B cell (primary cell): ENCODE measurements at regions not wholly inside any gene's neighbourhood (a gene's known extent, or its start where the extent isn't known, plus 50 kb on each side); places are given as distances from the start of the nearest gene placed in this dataset.

ENCODE experiments used
- ATAC-seq: fragments of 200-7000 bp; cut with Tn5 transposase; one replicate; pipeline ENCODE4 v1.10.0; 2021; ENCODE audit warnings: low read depth, mild to moderate bottlenecking, moderate number of reproducible peaks, moderate library complexity
- CTCF ChIA-PET: fragments of 350-600 bp; sonication (Branson Sonifier 250); formaldehyde crosslinking; loops from one replicate; lab custom pipeline; 2021; ENCODE audit warnings: antibody characterized with exemption, inconsistent platforms; lab: Charles Lee
- POLR2A ChIA-PET: fragments of 350-600 bp; sonication (Branson Sonifier 250); formaldehyde crosslinking; loops from one replicate; lab custom pipeline; 2021; ENCODE audit warnings: antibody characterized with exemption; lab: Charles Lee
- DNase-seq: peaks from one replicate; pipeline ENCODE4 v3.0.0; 2013
- H2AFZ ChIP-seq: 2 replicates; pipeline ENCODE4 v1.6.1; 2012; ENCODE audit warnings: mild to moderate bottlenecking, low read depth, low read length; ENCODE audit not compliant: insufficient read depth, poor library complexity, severe bottlenecking
- H3K27ac ChIP-seq, 2 donors: 1 replicate in 1 of 2; 2 replicates in 1 of 2; pipeline ENCODE4 v1.5.1; 2012 to 2013; ENCODE audit warnings: low read length in 2 of 2, mild to moderate bottlenecking in 2 of 2, moderate library complexity in 1 of 2
- H3K27me3 ChIP-seq, 4 experiments: fragments of 200-600 bp in 1 of 4; sonication (generic) in 1 of 4; replicated peaks in 1 of 4; 1 replicate in 2 of 4; 2 replicates in 2 of 4; pipeline versions ENCODE4 v1.6.1 to v1.7.0; 2013 to 2016; ENCODE audit warnings: low read length in 3 of 4, mild to moderate bottlenecking in 2 of 4, mixed read lengths in 1 of 4, moderate library complexity in 1 of 4; ENCODE audit not compliant: insufficient read depth in 4 of 4, control insufficient read depth in 3 of 4; ENCODE audit errors: control extremely low read depth in 1 of 4
- H3K36me3 ChIP-seq, 2 experiments: replicated peaks in 1 of 2; 1 replicate in 1 of 2; 2 replicates in 1 of 2; pipeline versions ENCODE4 v1.6.1 to v1.7.1; 2013; ENCODE audit warnings: low read length in 1 of 2; ENCODE audit not compliant: insufficient read depth in 2 of 2, control insufficient read depth in 1 of 2; ENCODE audit errors: control extremely low read depth in 1 of 2, extremely low read depth in 1 of 2
- H3K4me1 ChIP-seq, 2 donors: fragments of 200-600 bp in 1 of 2; sonication (generic) in 1 of 2; 1 replicate in 1 of 2; 2 replicates in 1 of 2; pipeline versions ENCODE4 v1.5.1 to v1.6.1; 2013 to 2017; ENCODE audit warnings: low read length in 2 of 2; ENCODE audit not compliant: control insufficient read depth in 2 of 2, insufficient read depth in 2 of 2
- H3K4me2 ChIP-seq: replicated peaks from 2 replicates; pipeline ENCODE3; 2012; ENCODE audit warnings: mild to moderate bottlenecking, low read depth, low read length; ENCODE audit not compliant: poor library complexity, severe bottlenecking
- H3K4me3 ChIP-seq, 5 experiments: fragments of 200-600 bp in 1 of 5; sonication (generic) in 1 of 5; 1 replicate in 3 of 5; 2 replicates in 2 of 5; pipeline versions ENCODE4 v1.5.1 to v1.7.0; 2011 to 2016; ENCODE audit warnings: low read length in 4 of 5, mild to moderate bottlenecking in 4 of 5, low read depth in 2 of 5, control low read depth in 1 of 5, moderate library complexity in 1 of 5; ENCODE audit not compliant: insufficient read depth in 1 of 5; ENCODE audit errors: control extremely low read depth in 1 of 5, extremely low read depth in 1 of 5
- H3K79me2 ChIP-seq: fragments of 200-600 bp; sonication (generic); one replicate; pipeline ENCODE4 v1.6.0; 2016; ENCODE audit warnings: low read length; ENCODE audit not compliant: control insufficient read depth, insufficient read depth
- H3K9ac ChIP-seq: fragments of 200-600 bp; sonication (generic); 2 replicates; pipeline ENCODE4 v1.6.1; 2017; ENCODE audit warnings: mild to moderate bottlenecking, low read length, moderate library complexity
- H3K9me3 ChIP-seq, 3 donors: one replicate each; pipeline versions ENCODE4 v1.6.1 to v1.7.1; 2013; ENCODE audit warnings: low read length in 2 of 3; ENCODE audit not compliant: control insufficient read depth in 2 of 3, insufficient read depth in 1 of 3; ENCODE audit errors: control extremely low read depth in 1 of 3
- H4K20me1 ChIP-seq: 2 replicates; pipeline ENCODE4 v1.6.0; 2012; ENCODE audit warnings: mild to moderate bottlenecking, low read length; ENCODE audit not compliant: insufficient read depth, control insufficient read depth, poor library complexity, severe bottlenecking
- H3K27ac Mint-ChIP-seq: one replicate; pipeline ENCODE4 v1.8.0; 2021; ENCODE audit warnings: mixed read lengths
- H3K27me3 Mint-ChIP-seq: one replicate; pipeline ENCODE4 v1.8.0; 2021; ENCODE audit warnings: mixed read lengths
- H3K4me1 Mint-ChIP-seq: one replicate; pipeline ENCODE4 v1.8.0; 2021; ENCODE audit warnings: mixed read lengths
- H3K4me3 Mint-ChIP-seq: one replicate; pipeline ENCODE4 v1.8.0; 2021; ENCODE audit warnings: mixed read lengths
- H3K9me3 Mint-ChIP-seq: one replicate; pipeline ENCODE4 v1.8.0; 2022; ENCODE audit warnings: mixed read lengths; ENCODE audit not compliant: insufficient read depth
- EZH2 ChIP-seq: IDR thresholded peaks from 2 replicates; pipeline ENCODE4 v1.6.1; 2012; ENCODE audit warnings: borderline replicate concordance, low read depth, mild to moderate bottlenecking, moderate library complexity, low read length; ENCODE audit not compliant: insufficient read depth, poor library complexity, severe bottlenecking
- WGBS: methylation state at CpG from one replicate; pipeline ENCODE4 v1.1.5; 2013; ENCODE audit warnings: missing lambda C conversion rate; ENCODE audit not compliant: insufficient coverage; 5-methylcytosine and 5-hydroxymethylcytosine counted together
- intact Hi-C: fragments of 100-400 bp; cut with micrococcal nuclease; formaldehyde crosslinking; loops from one replicate; pipeline ENCODE4 v1.10.0; 2022
- TF ChIP-seq, protein P1 (sequence below): fragments of 200-600 bp; IDR thresholded peaks from one replicate; pipeline ENCODE4 v1.8.0; 2022; ENCODE audit warnings: antibody characterized with exemption, mild to moderate bottlenecking

DNA sequence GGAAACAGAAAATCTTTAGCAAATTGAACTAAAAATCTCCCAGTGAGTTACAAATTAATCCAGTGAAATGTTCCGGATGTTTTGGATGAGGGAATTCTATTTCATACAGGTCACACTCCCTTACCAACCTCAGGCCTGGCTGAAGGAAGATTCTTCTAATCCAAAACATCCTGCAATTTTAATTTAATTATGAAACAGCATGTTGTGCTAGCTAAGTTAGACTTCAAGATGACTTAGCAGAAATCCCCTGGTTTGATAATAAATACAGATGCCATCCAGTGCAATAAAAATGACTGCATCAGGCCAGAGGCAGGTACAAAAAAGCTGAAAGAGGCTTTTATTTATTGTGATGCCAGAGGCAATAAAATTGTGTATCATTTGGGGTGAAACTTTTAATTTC lies 96.7 kb upstream of the CLDN10 start:
- DNase-seq (no peak), ATAC-seq (no peak)
- no peaks in the 10 kb centered on the region for H3K36me3 ChIP-seq
- H3K4me1 ChIP-seq = no peaks in the 10 kb centered on the region
- no peak overlapping the region for H3K4me2 ChIP-seq
- POLR2A ChIA-PET = no interaction called here
- no peaks in the 10 kb centered on the region for H3K79me2 ChIP-seq
- no peak overlapping the region for H3K4me3 Mint-ChIP-seq
- H3K27me3 ChIP-seq = peaks cover 0 to 9% (median 2%) of the 10 kb centered on the region in 4 experiments
- CTCF ChIA-PET = no interaction called here
- H3K27ac Mint-ChIP-seq = no peak overlapping the region
- peaks cover 4% of the 10 kb centered on the region for H3K4me1 Mint-ChIP-seq
- no peak for TF ChIP-seq EZH2
- TF ChIP-seq, protein P1, sequence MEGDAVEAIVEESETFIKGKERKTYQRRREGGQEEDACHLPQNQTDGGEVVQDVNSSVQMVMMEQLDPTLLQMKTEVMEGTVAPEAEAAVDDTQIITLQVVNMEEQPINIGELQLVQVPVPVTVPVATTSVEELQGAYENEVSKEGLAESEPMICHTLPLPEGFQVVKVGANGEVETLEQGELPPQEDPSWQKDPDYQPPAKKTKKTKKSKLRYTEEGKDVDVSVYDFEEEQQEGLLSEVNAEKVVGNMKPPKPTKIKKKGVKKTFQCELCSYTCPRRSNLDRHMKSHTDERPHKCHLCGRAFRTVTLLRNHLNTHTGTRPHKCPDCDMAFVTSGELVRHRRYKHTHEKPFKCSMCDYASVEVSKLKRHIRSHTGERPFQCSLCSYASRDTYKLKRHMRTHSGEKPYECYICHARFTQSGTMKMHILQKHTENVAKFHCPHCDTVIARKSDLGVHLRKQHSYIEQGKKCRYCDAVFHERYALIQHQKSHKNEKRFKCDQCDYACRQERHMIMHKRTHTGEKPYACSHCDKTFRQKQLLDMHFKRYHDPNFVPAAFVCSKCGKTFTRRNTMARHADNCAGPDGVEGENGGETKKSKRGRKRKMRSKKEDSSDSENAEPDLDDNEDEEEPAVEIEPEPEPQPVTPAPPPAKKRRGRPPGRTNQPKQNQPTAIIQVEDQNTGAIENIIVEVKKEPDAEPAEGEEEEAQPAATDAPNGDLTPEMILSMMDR = no peak
- H3K4me3 ChIP-seq = no peak overlapping the region
- peaks cover 4% of the 10 kb centered on the region for H3K9me3 Mint-ChIP-seq
- H4K20me1 ChIP-seq = no peaks in the 10 kb centered on the region
- H3K27me3 Mint-ChIP-seq = peaks cover 8% of the 10 kb centered on the region
- no peak overlapping the region for H2AFZ ChIP-seq
- peaks cover 0 to 15% (median 7%) of the 10 kb centered on the region in 3 donors for H3K9me3 ChIP-seq
- no CpG with 5 or more reads among the region's 1 CpG for whole genome bisulfite sequencing
- intact Hi-C loops = no loop called here
- no peak overlapping the region for H3K9ac ChIP-seq
- no peak overlapping the region for H3K27ac ChIP-seq

DNA sequence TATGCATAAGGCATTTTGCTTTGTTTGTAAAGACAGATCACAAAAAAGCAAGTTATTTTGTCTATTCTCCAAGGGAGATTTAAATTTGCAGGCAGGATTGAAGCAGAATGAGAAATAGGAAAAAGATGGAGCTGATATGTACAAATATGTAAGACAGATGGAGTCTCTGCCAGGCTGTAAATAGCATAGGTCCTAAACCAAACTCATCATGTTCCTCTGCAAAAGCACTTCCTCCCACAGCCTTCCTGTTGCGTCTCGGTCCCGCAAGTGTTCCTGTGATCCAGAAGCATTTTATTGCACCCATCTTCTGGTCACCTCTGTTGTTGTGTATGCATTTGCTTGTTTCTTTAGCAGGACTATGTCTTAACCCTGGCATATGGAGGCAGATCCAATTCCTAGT lies 95.7 kb upstream of the CLDN10 start:
- Histone ChIP-seq H3K4me3 (no peak overlapping the region), H4K20me1 (no peaks in the 10 kb centered on the region), H3K79me2 (no peaks in the 10 kb centered on the region), H3K27ac (no peak overlapping the region), H3K36me3 (no peaks in the 10 kb centered on the region), H3K4me1 (no peaks in the 10 kb centered on the region), H3K4me2 (no peak overlapping the region), H2AFZ (peak overlapping the region; percentile 7), H3K27me3 (peaks cover 0 to 3% (median 2%) of the 10 kb centered on the region in 4 experiments), H3K9ac (no peak overlapping the region), H3K9me3 (peaks cover 0 to 15% (median 7%) of the 10 kb centered on the region in 3 donors)
- ATAC-seq = no peak
- no peak overlapping the region for H3K27ac Mint-ChIP-seq
- H3K4me1 Mint-ChIP-seq = peaks cover 4% of the 10 kb centered on the region
- WGBS = 0% methylated on average over 3 of the region's 3 CpGs
- POLR2A ChIA-PET = no interaction called here
- H3K4me3 Mint-ChIP-seq = no peak overlapping the region
- TF ChIP-seq EZH2 = no peak
- TF ChIP-seq, protein P1 = no peak
- DNase-seq = no peak
- H3K27me3 Mint-ChIP-seq = peaks cover 3% of the 10 kb centered on the region
- CTCF ChIA-PET = interaction anchor here (0.9 kb wide), 1 partner anchor 41 kb away, joined by 3 read pairs; no protein-coding TSS in a partner anchor
- intact Hi-C loops = no loop called here
- H3K9me3 Mint-ChIP-seq = peaks cover 4% of the 10 kb centered on the region
